B cell (primary cell): ENCODE measurements at regions not wholly inside any gene's neighbourhood (a gene's known extent, or its start where the extent isn't known, plus 50 kb on each side); places are given as distances from the start of the nearest gene placed in this dataset.

Experiments
- ATAC-seq: fragments of 200-7000 bp; cut with Tn5 transposase; one replicate; pipeline ENCODE4 v1.10.0; 2021; ENCODE audit warnings: low read depth, mild to moderate bottlenecking, moderate number of reproducible peaks, moderate library complexity
- CTCF ChIA-PET: fragments of 350-600 bp; sonication (Branson Sonifier 250); formaldehyde crosslinking; loops from one replicate; lab custom pipeline; 2021; ENCODE audit warnings: antibody characterized with exemption, inconsistent platforms; lab: Charles Lee
- POLR2A ChIA-PET: fragments of 350-600 bp; sonication (Branson Sonifier 250); formaldehyde crosslinking; loops from one replicate; lab custom pipeline; 2021; ENCODE audit warnings: antibody characterized with exemption; lab: Charles Lee
- DNase-seq: peaks from one replicate; pipeline ENCODE4 v3.0.0; 2013
- H2AFZ ChIP-seq: 2 replicates; pipeline ENCODE4 v1.6.1; 2012; ENCODE audit warnings: mild to moderate bottlenecking, low read depth, low read length; ENCODE audit not compliant: insufficient read depth, poor library complexity, severe bottlenecking
- H3K27ac ChIP-seq, 2 donors: 1 replicate in 1 of 2; 2 replicates in 1 of 2; pipeline ENCODE4 v1.5.1; 2012 to 2013; ENCODE audit warnings: low read length in 2 of 2, mild to moderate bottlenecking in 2 of 2, moderate library complexity in 1 of 2
- H3K27me3 ChIP-seq, 4 experiments: fragments of 200-600 bp in 1 of 4; sonication (generic) in 1 of 4; replicated peaks in 1 of 4; 1 replicate in 2 of 4; 2 replicates in 2 of 4; pipeline versions ENCODE4 v1.6.1 to v1.7.0; 2013 to 2016; ENCODE audit warnings: low read length in 3 of 4, mild to moderate bottlenecking in 2 of 4, mixed read lengths in 1 of 4, moderate library complexity in 1 of 4; ENCODE audit not compliant: insufficient read depth in 4 of 4, control insufficient read depth in 3 of 4; ENCODE audit errors: control extremely low read depth in 1 of 4
- H3K36me3 ChIP-seq, 2 experiments: replicated peaks in 1 of 2; 1 replicate in 1 of 2; 2 replicates in 1 of 2; pipeline versions ENCODE4 v1.6.1 to v1.7.1; 2013; ENCODE audit warnings: low read length in 1 of 2; ENCODE audit not compliant: insufficient read depth in 2 of 2, control insufficient read depth in 1 of 2; ENCODE audit errors: control extremely low read depth in 1 of 2, extremely low read depth in 1 of 2
- H3K4me1 ChIP-seq, 2 donors: fragments of 200-600 bp in 1 of 2; sonication (generic) in 1 of 2; 1 replicate in 1 of 2; 2 replicates in 1 of 2; pipeline versions ENCODE4 v1.5.1 to v1.6.1; 2013 to 2017; ENCODE audit warnings: low read length in 2 of 2; ENCODE audit not compliant: control insufficient read depth in 2 of 2, insufficient read depth in 2 of 2
- H3K4me2 ChIP-seq: replicated peaks from 2 replicates; pipeline ENCODE3; 2012; ENCODE audit warnings: mild to moderate bottlenecking, low read depth, low read length; ENCODE audit not compliant: poor library complexity, severe bottlenecking
- H3K4me3 ChIP-seq, 5 experiments: fragments of 200-600 bp in 1 of 5; sonication (generic) in 1 of 5; 1 replicate in 3 of 5; 2 replicates in 2 of 5; pipeline versions ENCODE4 v1.5.1 to v1.7.0; 2011 to 2016; ENCODE audit warnings: low read length in 4 of 5, mild to moderate bottlenecking in 4 of 5, low read depth in 2 of 5, control low read depth in 1 of 5, moderate library complexity in 1 of 5; ENCODE audit not compliant: insufficient read depth in 1 of 5; ENCODE audit errors: control extremely low read depth in 1 of 5, extremely low read depth in 1 of 5
- H3K79me2 ChIP-seq: fragments of 200-600 bp; sonication (generic); one replicate; pipeline ENCODE4 v1.6.0; 2016; ENCODE audit warnings: low read length; ENCODE audit not compliant: control insufficient read depth, insufficient read depth
- H3K9ac ChIP-seq: fragments of 200-600 bp; sonication (generic); 2 replicates; pipeline ENCODE4 v1.6.1; 2017; ENCODE audit warnings: mild to moderate bottlenecking, low read length, moderate library complexity
- H3K9me3 ChIP-seq, 3 donors: one replicate each; pipeline versions ENCODE4 v1.6.1 to v1.7.1; 2013; ENCODE audit warnings: low read length in 2 of 3; ENCODE audit not compliant: control insufficient read depth in 2 of 3, insufficient read depth in 1 of 3; ENCODE audit errors: control extremely low read depth in 1 of 3
- H4K20me1 ChIP-seq: 2 replicates; pipeline ENCODE4 v1.6.0; 2012; ENCODE audit warnings: mild to moderate bottlenecking, low read length; ENCODE audit not compliant: insufficient read depth, control insufficient read depth, poor library complexity, severe bottlenecking
- H3K27ac Mint-ChIP-seq: one replicate; pipeline ENCODE4 v1.8.0; 2021; ENCODE audit warnings: mixed read lengths
- H3K27me3 Mint-ChIP-seq: one replicate; pipeline ENCODE4 v1.8.0; 2021; ENCODE audit warnings: mixed read lengths
- H3K4me1 Mint-ChIP-seq: one replicate; pipeline ENCODE4 v1.8.0; 2021; ENCODE audit warnings: mixed read lengths
- H3K4me3 Mint-ChIP-seq: one replicate; pipeline ENCODE4 v1.8.0; 2021; ENCODE audit warnings: mixed read lengths
- H3K9me3 Mint-ChIP-seq: one replicate; pipeline ENCODE4 v1.8.0; 2022; ENCODE audit warnings: mixed read lengths; ENCODE audit not compliant: insufficient read depth
- CTCF ChIP-seq: fragments of 200-600 bp; IDR thresholded peaks from one replicate; pipeline ENCODE4 v1.8.0; 2022; ENCODE audit warnings: antibody characterized with exemption, mild to moderate bottlenecking
- EZH2 ChIP-seq: IDR thresholded peaks from 2 replicates; pipeline ENCODE4 v1.6.1; 2012; ENCODE audit warnings: borderline replicate concordance, low read depth, mild to moderate bottlenecking, moderate library complexity, low read length; ENCODE audit not compliant: insufficient read depth, poor library complexity, severe bottlenecking
- WGBS: methylation state at CpG from one replicate; pipeline ENCODE4 v1.1.5; 2013; ENCODE audit warnings: missing lambda C conversion rate; ENCODE audit not compliant: insufficient coverage; 5-methylcytosine and 5-hydroxymethylcytosine counted together
- intact Hi-C: fragments of 100-400 bp; cut with micrococcal nuclease; formaldehyde crosslinking; loops from one replicate; pipeline ENCODE4 v1.10.0; 2022

- WGBS = 77% methylated on average over 2 of the region's 5 CpGs
- H3K27me3 ChIP-seq = no peaks in the 10 kb centered on the region
- no peak overlapping the region for H3K4me3 ChIP-seq
- DNase-seq (no peak), ATAC-seq (no peak)
- H3K36me3 ChIP-seq = no peaks in the 10 kb centered on the region
- ChIA-PET CTCF (no interaction called here), POLR2A (no interaction called here)
- H3K27me3 Mint-ChIP-seq = no peaks in the 10 kb centered on the region
- no peaks in the 10 kb centered on the region for H3K4me1 ChIP-seq
- no peak overlapping the region for H2AFZ ChIP-seq
- no peaks in the 10 kb centered on the region for H3K4me1 Mint-ChIP-seq
- H3K9ac ChIP-seq = no peak overlapping the region
- no peaks in the 10 kb centered on the region for H3K79me2 ChIP-seq
- H3K27ac ChIP-seq = no peak overlapping the region
- no peak overlapping the region for H3K27ac Mint-ChIP-seq
- H4K20me1 ChIP-seq = no peaks in the 10 kb centered on the region
- H3K9me3 Mint-ChIP-seq = no peaks in the 10 kb centered on the region
- TF ChIP-seq CTCF = no peak
- no peak overlapping the region for H3K4me2 ChIP-seq
- intact Hi-C loops = no loop called here
- no peaks in the 10 kb centered on the region for H3K9me3 ChIP-seq
- no peak overlapping the region for H3K4me3 Mint-ChIP-seq
These were observed 1356.1 kb upstream of the NRXN1 start for GRCh38 chr2:52387937-52388590.

GRCh38 chr2:52386433-52387030, 1354.6 kb upstream of the NRXN1 start:
- Histone ChIP-seq H3K4me1 (no peaks in the 10 kb centered on the region), H2AFZ (no peak overlapping the region), H3K9me3 (no peaks in the 10 kb centered on the region), H3K4me2 (no peak overlapping the region), H4K20me1 (no peaks in the 10 kb centered on the region), H3K4me3 (no peak overlapping the region), H3K27ac (no peak overlapping the region), H3K9ac (no peak overlapping the region), H3K79me2 (no peaks in the 10 kb centered on the region), H3K27me3 (no peaks in the 10 kb centered on the region), H3K36me3 (no peaks in the 10 kb centered on the region)
- intact Hi-C loops = no loop called here
- Mint-ChIP-seq H3K4me1 (no peaks in the 10 kb centered on the region), H3K9me3 (no peaks in the 10 kb centered on the region), H3K27me3 (no peaks in the 10 kb centered on the region), H3K27ac (no peak overlapping the region), H3K4me3 (no peak overlapping the region)
- DNase-seq (no peak), ATAC-seq (no peak)
- CTCF ChIA-PET = no interaction called here
- POLR2A ChIA-PET = no interaction called here
- 100% methylated on average over 1 of the region's 1 CpG for WGBS
- no peak for TF ChIP-seq EZH2
